Tibial nerve (tissue), 4 donors: ENCODE measurements at regions not wholly inside any gene's neighbourhood (a gene's known extent, or its start where the extent isn't known, plus 50 kb on each side); places are given as distances from the start of the nearest gene placed in this dataset.

Experiments
- DNase-seq, 2 donors: peaks; one replicate each; pipeline ENCODE4 v3.0.0-alpha.2; 2019; ENCODE audit warnings: low spot score in 2 of 2
- H3K27ac ChIP-seq, 4 donors: fragments of 200-600 bp; sonication (generic) in 3 of 4; one replicate each; pipeline ENCODE4 v1.5.1; 2017 to 2019; ENCODE audit warnings: mild to moderate bottlenecking in 1 of 4
- H3K27me3 ChIP-seq, 2 donors: fragments of 200-600 bp; sonication (generic) in 1 of 2; one replicate each; pipeline versions ENCODE4 v1.5.1 to v1.6.0; 2017 to 2019
- H3K36me3 ChIP-seq, 3 donors: fragments of 200-600 bp; sonication (generic); one replicate each; pipeline ENCODE4 v1.5.1; 2018 to 2019
- H3K4me1 ChIP-seq, 4 donors: fragments of 200-600 bp; sonication (generic) in 3 of 4; one replicate each; pipeline ENCODE4 v1.5.1; 2017 to 2019
- H3K4me3 ChIP-seq, 4 donors: fragments of 200-600 bp; sonication (generic) in 3 of 4; one replicate each; pipeline ENCODE4 v1.5.1; 2017 to 2019; ENCODE audit warnings: mild to moderate bottlenecking in 1 of 4, moderate library complexity in 1 of 4
- H3K9me3 ChIP-seq, 4 donors: fragments of 200-600 bp; sonication (generic) in 3 of 4; one replicate each; pipeline ENCODE4 v1.5.1; 2017 to 2019
- EP300 ChIP-seq, 2 donors: sonication (generic); formaldehyde crosslinking; IDR thresholded peaks; one replicate each; pipeline ENCODE4 v1.6.1; 2017; ENCODE audit warnings: antibody characterized with exemption in 2 of 2, mild to moderate bottlenecking in 1 of 2
- POLR2A ChIP-seq, 2 donors: fragments of 450-650 bp; IDR thresholded peaks; one replicate each; pipeline ENCODE4 v1.6.1; 2017; ENCODE audit warnings: antibody characterized with exemption in 2 of 2, mild to moderate bottlenecking in 2 of 2, moderate library complexity in 2 of 2
- WGBS, 2 donors: methylation state at CpG; one replicate each; pipeline ENCODE4 v1.1.5; 2018; 5-methylcytosine and 5-hydroxymethylcytosine counted together
- TF ChIP-seq, protein P1 (sequence below), 5 experiments: fragments of 200-600 bp in 3 of 5; fragments of 450-650 bp in 2 of 5; sonication (generic) in 3 of 5; IDR thresholded peaks; one replicate each; pipeline ENCODE4 v1.5.1; 2016 to 2019; ENCODE audit warnings: antibody characterized with exemption in 5 of 5, mild to moderate bottlenecking in 3 of 5, moderate library complexity in 2 of 5

DNA sequence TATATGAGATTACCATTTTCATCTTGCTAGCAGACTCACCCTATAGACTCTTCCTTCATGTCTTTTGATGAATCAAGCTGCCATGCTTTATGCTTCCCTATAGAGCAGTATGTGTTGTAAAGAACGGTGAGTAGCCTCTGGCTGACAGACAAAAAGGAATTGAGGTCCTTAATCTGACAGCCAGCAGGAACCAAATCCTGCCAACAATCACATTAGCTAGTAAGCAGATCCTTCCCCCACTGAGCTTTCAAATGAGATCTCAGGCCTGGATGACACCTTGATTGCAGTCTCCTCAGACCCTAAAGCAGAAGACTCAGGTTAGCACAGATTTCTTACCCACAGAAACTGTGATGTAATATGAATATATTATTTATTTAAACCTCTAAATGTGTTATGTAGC lies 577.0 kb downstream of the CDH11 start:
- WGBS, 2 donors, result 45 to 60% methylated on average over 1 of the region's 1 CpG
- no peaks in the 10 kb centered on the region for H3K9me3 ChIP-seq
- H3K4me3 ChIP-seq, result no peak overlapping the region
- no peaks in the 10 kb centered on the region for H3K27me3 ChIP-seq
- DNase-seq, result no peak
- H3K27ac ChIP-seq, result no peak overlapping the region
- TF ChIP-seq, protein P1, sequence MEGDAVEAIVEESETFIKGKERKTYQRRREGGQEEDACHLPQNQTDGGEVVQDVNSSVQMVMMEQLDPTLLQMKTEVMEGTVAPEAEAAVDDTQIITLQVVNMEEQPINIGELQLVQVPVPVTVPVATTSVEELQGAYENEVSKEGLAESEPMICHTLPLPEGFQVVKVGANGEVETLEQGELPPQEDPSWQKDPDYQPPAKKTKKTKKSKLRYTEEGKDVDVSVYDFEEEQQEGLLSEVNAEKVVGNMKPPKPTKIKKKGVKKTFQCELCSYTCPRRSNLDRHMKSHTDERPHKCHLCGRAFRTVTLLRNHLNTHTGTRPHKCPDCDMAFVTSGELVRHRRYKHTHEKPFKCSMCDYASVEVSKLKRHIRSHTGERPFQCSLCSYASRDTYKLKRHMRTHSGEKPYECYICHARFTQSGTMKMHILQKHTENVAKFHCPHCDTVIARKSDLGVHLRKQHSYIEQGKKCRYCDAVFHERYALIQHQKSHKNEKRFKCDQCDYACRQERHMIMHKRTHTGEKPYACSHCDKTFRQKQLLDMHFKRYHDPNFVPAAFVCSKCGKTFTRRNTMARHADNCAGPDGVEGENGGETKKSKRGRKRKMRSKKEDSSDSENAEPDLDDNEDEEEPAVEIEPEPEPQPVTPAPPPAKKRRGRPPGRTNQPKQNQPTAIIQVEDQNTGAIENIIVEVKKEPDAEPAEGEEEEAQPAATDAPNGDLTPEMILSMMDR (IDR thresholded peaks at IDR 0.05), result no peak
- TF ChIP-seq POLR2A (IDR thresholded peaks at IDR 0.05) (no peak), EP300 (IDR thresholded peaks at IDR 0.05) (no peak)
- H3K4me1 ChIP-seq, result no peaks in the 10 kb centered on the region
- no peaks in the 10 kb centered on the region for H3K36me3 ChIP-seq

- TF ChIP-seq, protein P1 (IDR thresholded peaks at IDR 0.05), result no peak
- no peak for TF ChIP-seq POLR2A (IDR thresholded peaks at IDR 0.05)
- no peak for TF ChIP-seq EP300 (IDR thresholded peaks at IDR 0.05)
- Histone ChIP-seq H3K4me1 (no peaks in the 10 kb centered on the region), H3K36me3 (no peaks in the 10 kb centered on the region), H3K27ac (no peak overlapping the region), H3K9me3 (no peaks in the 10 kb centered on the region), H3K4me3 (no peak overlapping the region), H3K27me3 (no peaks in the 10 kb centered on the region)
- WGBS, 2 donors, result 80 to 87% methylated on average over 4 of the region's 4 CpGs
- no peak for DNase-seq
Measured at GRCh38 chr16:64543441-64543840, 578.4 kb downstream of the CDH11 start.

DNA sequence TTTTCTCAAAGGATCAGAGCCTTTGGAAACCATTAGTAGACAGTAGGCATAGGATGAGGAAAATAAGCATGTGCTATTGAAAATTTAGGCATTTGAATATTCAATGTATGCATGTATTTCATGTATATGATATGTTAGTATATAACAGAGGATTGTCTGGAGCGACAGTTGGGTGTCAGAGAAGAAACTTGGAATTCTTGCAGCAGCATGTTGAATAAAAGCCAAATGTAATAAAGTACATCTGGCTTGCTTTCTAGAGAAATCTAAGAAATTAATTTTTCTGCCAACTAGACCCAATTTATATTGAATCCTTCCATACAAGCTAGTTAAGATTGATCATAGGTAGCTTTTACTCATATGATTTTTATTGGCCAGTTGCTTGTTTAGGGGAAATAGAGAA lies 578.8 kb downstream of the CDH11 start:
- no peak for DNase-seq
- no peaks in the 10 kb centered on the region for H3K9me3 ChIP-seq
- H3K4me1 ChIP-seq, result no peaks in the 10 kb centered on the region
- WGBS, 2 donors, result 51 to 63% methylated on average over 1 of the region's 1 CpG
- H3K36me3 ChIP-seq, result no peaks in the 10 kb centered on the region
- no peak overlapping the region for H3K4me3 ChIP-seq
- TF ChIP-seq, protein P1 (IDR thresholded peaks at IDR 0.05), result no peak
- TF ChIP-seq EP300 (IDR thresholded peaks at IDR 0.05), result no peak
- TF ChIP-seq POLR2A (IDR thresholded peaks at IDR 0.05), result no peak
- H3K27ac ChIP-seq, result no peak overlapping the region
- H3K27me3 ChIP-seq, result no peaks in the 10 kb centered on the region

GRCh38 chr16:64542152-64542551 lies 579.7 kb downstream of the CDH11 start:
- WGBS, 2 donors, result 89 to 94% methylated on average over 2 of the region's 2 CpGs
- DNase-seq, result no peak
- TF ChIP-seq, protein P1 (IDR thresholded peaks at IDR 0.05), result no peak
- TF ChIP-seq EP300 (IDR thresholded peaks at IDR 0.05), result no peak
- Histone ChIP-seq H3K36me3 (no peaks in the 10 kb centered on the region), H3K4me1 (no peaks in the 10 kb centered on the region), H3K27ac (no peak overlapping the region), H3K27me3 (no peaks in the 10 kb centered on the region), H3K4me3 (no peak overlapping the region), H3K9me3 (no peaks in the 10 kb centered on the region)

DNA sequence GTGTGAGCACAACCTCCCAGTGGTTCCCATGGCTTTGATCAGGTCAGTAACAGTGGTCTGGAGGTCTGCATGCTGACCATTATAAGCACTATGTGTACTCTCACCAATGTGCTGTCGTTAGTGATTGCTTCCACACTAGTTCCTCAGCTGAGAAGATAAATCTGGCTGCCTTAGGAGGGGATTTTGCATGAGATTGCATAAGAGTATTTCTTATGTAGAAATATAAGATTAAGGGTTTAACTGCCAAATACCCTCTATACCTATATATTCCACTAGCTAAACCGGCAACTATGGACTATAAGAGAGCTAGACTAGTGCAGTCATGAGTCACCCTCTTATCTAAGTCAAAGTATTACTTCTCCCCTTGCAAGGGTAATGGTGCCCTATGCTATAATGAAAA lies 580.2 kb downstream of the CDH11 start:
- Histone ChIP-seq H3K4me1 (no peaks in the 10 kb centered on the region), H3K9me3 (no peaks in the 10 kb centered on the region), H3K4me3 (no peak overlapping the region), H3K36me3 (no peaks in the 10 kb centered on the region), H3K27me3 (no peaks in the 10 kb centered on the region), H3K27ac (no peak overlapping the region)
- 65 to 85% methylated on average over 2 of the region's 2 CpGs for WGBS, 2 donors
- TF ChIP-seq EP300 (IDR thresholded peaks at IDR 0.05) (no peak), POLR2A (IDR thresholded peaks at IDR 0.05) (no peak)
- TF ChIP-seq, protein P1 (IDR thresholded peaks at IDR 0.05), result no peak
- DNase-seq, result no peak
